ENCODE measurements at regions not wholly inside any gene's neighbourhood (a gene's known extent, or its start where the extent isn't known, plus 50 kb on each side); places are given as distances from the start of the nearest gene placed in this dataset.

GRCh38 chr22:27257987-27258386, 543.6 kb downstream of the MN1 start:
- H3K9me3 ChIP-seq (ENCODE audit: insufficient read depth, low read length) = no peaks in the 10 kb centered on the region
- H2AFZ ChIP-seq (ENCODE audit: low read depth, low read length) = no peak overlapping the region
- H3K27me3 ChIP-seq (ENCODE audit: low read depth, low read length) = no peaks in the 10 kb centered on the region
- H3K4me1 ChIP-seq (ENCODE audit: low read length) = no peaks in the 10 kb centered on the region
- H3K9ac ChIP-seq (ENCODE audit: low read length) = no peak overlapping the region
- TF ChIP-seq, protein P1, sequence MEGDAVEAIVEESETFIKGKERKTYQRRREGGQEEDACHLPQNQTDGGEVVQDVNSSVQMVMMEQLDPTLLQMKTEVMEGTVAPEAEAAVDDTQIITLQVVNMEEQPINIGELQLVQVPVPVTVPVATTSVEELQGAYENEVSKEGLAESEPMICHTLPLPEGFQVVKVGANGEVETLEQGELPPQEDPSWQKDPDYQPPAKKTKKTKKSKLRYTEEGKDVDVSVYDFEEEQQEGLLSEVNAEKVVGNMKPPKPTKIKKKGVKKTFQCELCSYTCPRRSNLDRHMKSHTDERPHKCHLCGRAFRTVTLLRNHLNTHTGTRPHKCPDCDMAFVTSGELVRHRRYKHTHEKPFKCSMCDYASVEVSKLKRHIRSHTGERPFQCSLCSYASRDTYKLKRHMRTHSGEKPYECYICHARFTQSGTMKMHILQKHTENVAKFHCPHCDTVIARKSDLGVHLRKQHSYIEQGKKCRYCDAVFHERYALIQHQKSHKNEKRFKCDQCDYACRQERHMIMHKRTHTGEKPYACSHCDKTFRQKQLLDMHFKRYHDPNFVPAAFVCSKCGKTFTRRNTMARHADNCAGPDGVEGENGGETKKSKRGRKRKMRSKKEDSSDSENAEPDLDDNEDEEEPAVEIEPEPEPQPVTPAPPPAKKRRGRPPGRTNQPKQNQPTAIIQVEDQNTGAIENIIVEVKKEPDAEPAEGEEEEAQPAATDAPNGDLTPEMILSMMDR (IDR thresholded peaks at IDR 0.05; ENCODE audit: low read depth, low read length) = no peak
- no peak for TF ChIP-seq EZH2phosphoT487 (IDR thresholded peaks at IDR 0.05; ENCODE audit: low read depth)
- no peaks in the 10 kb centered on the region for H3K79me2 ChIP-seq (ENCODE audit: low read length)
- H4K20me1 ChIP-seq (ENCODE audit: insufficient read depth, low read length) = no peaks in the 10 kb centered on the region
- no peak overlapping the region for H3K4me2 ChIP-seq (ENCODE audit: low read length)
- H3K36me3 ChIP-seq (replicated peaks; ENCODE audit: low read depth, low read length) = no peaks in the 10 kb centered on the region
- H3K27ac ChIP-seq (ENCODE audit: low read length) = no peak overlapping the region
- H3K4me3 ChIP-seq (ENCODE audit: low read length) = no peak overlapping the region

DNA sequence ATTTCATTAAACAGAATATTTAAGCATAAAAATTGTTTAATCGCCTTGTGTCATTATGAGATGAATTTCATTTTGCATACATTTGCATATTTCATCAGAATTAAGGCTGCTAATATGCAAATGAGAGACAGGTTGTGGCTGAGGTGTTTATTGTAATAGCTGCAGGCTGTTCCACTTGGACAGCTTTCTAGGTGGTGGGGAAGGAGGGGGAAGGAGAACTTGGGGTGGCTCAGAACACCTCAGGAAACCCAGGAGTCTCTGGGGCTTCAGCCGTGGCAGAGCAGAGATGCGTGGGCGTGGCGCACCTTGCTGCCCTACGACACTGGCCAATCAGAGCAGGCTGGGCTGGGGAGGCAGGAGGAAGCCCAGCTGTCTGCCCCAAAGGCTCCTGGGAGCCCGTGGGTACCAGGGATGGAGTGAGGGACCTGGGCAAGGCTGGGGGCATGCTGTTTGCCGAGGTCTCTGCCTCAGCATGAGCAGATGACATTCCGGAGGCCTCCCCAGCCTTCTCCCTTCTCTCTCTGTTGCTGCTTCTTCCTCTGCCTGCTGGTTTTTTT, 542.9 kb downstream of the MN1 start:
- Histone ChIP-seq H3K27me3 (ENCODE audit: low read depth, low read length) (0 out of 2 replicates have a peak, but pooled peaks cover 6% of the 10 kb centered on the region), H3K9me3 (ENCODE audit: insufficient read depth, low read length) (no peaks in the 10 kb centered on the region), H3K4me2 (ENCODE audit: low read length) (no peak overlapping the region), H4K20me1 (ENCODE audit: insufficient read depth, low read length) (no peaks in the 10 kb centered on the region), H3K9ac (ENCODE audit: low read length) (no peak overlapping the region), H3K4me3 (ENCODE audit: low read length) (no peak overlapping the region), H3K36me3 (replicated peaks; ENCODE audit: low read depth, low read length) (no peaks in the 10 kb centered on the region), H3K4me1 (ENCODE audit: low read length) (no peaks in the 10 kb centered on the region), H2AFZ (ENCODE audit: low read depth, low read length) (no peak overlapping the region), H3K79me2 (ENCODE audit: low read length) (no peaks in the 10 kb centered on the region), H3K27ac (ENCODE audit: low read length) (no peak overlapping the region)
- TF ChIP-seq, protein P1 (IDR thresholded peaks at IDR 0.05; ENCODE audit: low read depth, low read length) = no peak
- no peak for TF ChIP-seq EZH2phosphoT487 (IDR thresholded peaks at IDR 0.05; ENCODE audit: low read depth)

GRCh38 chr22:27259433-27259832, 542.1 kb downstream of the MN1 start:
- Histone ChIP-seq H3K4me2 (ENCODE audit: low read length) (no peak overlapping the region), H3K27ac (ENCODE audit: low read length) (no peak overlapping the region), H3K9me3 (ENCODE audit: insufficient read depth, low read length) (no peaks in the 10 kb centered on the region), H3K27me3 (ENCODE audit: low read depth, low read length) (0 out of 2 replicates have a peak, but pooled peaks cover 6% of the 10 kb centered on the region), H3K79me2 (ENCODE audit: low read length) (no peaks in the 10 kb centered on the region), H3K9ac (ENCODE audit: low read length) (no peak overlapping the region), H3K36me3 (replicated peaks; ENCODE audit: low read depth, low read length) (no peaks in the 10 kb centered on the region), H3K4me1 (ENCODE audit: low read length) (no peaks in the 10 kb centered on the region), H2AFZ (ENCODE audit: low read depth, low read length) (no peak overlapping the region), H4K20me1 (ENCODE audit: insufficient read depth, low read length) (no peaks in the 10 kb centered on the region), H3K4me3 (ENCODE audit: low read length) (no peak overlapping the region)
- TF ChIP-seq, protein P1 (IDR thresholded peaks at IDR 0.05; ENCODE audit: low read depth, low read length) = no peak
- TF ChIP-seq EZH2phosphoT487 (IDR thresholded peaks at IDR 0.05; ENCODE audit: low read depth) = no peak

GRCh38 chr22:27260087-27260698, 541.4 kb downstream of the MN1 start:
- Histone ChIP-seq H3K4me3 (ENCODE audit: low read length) (no peak overlapping the region), H3K79me2 (ENCODE audit: low read length) (no peaks in the 10 kb centered on the region), H3K4me2 (ENCODE audit: low read length) (no peak overlapping the region), H3K27ac (ENCODE audit: low read length) (no peak overlapping the region), H3K27me3 (ENCODE audit: low read depth, low read length) (0 out of 2 replicates have a peak, but pooled peaks cover 6% of the 10 kb centered on the region), H3K4me1 (ENCODE audit: low read length) (no peaks in the 10 kb centered on the region), H4K20me1 (ENCODE audit: insufficient read depth, low read length) (no peaks in the 10 kb centered on the region), H2AFZ (ENCODE audit: low read depth, low read length) (no peak overlapping the region), H3K9me3 (ENCODE audit: insufficient read depth, low read length) (no peaks in the 10 kb centered on the region), H3K36me3 (replicated peaks; ENCODE audit: low read depth, low read length) (no peaks in the 10 kb centered on the region), H3K9ac (ENCODE audit: low read length) (no peak overlapping the region)
- TF ChIP-seq, protein P1 (IDR thresholded peaks at IDR 0.05; ENCODE audit: low read depth, low read length) = no peak
- TF ChIP-seq EZH2phosphoT487 (IDR thresholded peaks at IDR 0.05; ENCODE audit: low read depth) = no peak
